GM12801 (cell line): ENCODE measurements at regions not wholly inside any gene's neighbourhood (a gene's known extent, or its start where the extent isn't known, plus 50 kb on each side); places are given as distances from the start of the nearest gene placed in this dataset.

Experiments used
- TF ChIP-seq, protein P1 (sequence below): IDR thresholded peaks from one replicate; pipeline ENCODE4 v1.5.1; 2011; ENCODE audit warnings: control low read depth; ENCODE audit not compliant: insufficient read length; ENCODE audit errors: extremely low read depth

GRCh38 chr12:88903333-88903732 is 323.1 kb upstream of the KITLG start:
- TF ChIP-seq, protein P1, sequence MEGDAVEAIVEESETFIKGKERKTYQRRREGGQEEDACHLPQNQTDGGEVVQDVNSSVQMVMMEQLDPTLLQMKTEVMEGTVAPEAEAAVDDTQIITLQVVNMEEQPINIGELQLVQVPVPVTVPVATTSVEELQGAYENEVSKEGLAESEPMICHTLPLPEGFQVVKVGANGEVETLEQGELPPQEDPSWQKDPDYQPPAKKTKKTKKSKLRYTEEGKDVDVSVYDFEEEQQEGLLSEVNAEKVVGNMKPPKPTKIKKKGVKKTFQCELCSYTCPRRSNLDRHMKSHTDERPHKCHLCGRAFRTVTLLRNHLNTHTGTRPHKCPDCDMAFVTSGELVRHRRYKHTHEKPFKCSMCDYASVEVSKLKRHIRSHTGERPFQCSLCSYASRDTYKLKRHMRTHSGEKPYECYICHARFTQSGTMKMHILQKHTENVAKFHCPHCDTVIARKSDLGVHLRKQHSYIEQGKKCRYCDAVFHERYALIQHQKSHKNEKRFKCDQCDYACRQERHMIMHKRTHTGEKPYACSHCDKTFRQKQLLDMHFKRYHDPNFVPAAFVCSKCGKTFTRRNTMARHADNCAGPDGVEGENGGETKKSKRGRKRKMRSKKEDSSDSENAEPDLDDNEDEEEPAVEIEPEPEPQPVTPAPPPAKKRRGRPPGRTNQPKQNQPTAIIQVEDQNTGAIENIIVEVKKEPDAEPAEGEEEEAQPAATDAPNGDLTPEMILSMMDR: no peak

DNA sequence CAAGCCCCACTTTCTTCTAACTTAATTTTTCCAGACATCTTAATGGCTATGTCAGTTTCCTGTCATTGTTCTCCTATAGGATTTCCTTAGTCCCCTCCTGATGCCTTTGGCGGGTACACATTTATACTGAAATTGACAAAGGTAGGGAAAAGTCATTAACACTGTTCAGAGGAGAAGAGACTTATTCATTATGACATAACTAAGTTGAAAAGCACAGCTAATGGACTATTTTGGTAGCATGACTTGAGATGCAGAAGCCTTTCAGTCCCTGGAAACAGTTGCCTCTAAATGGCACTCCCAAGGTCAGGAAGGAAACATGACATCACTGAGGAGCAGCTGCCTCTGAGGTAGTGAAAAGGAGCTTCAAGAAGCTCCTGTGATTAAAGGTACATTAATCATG is 317.5 kb upstream of the KITLG start:
- TF ChIP-seq, protein P1: no peak

DNA sequence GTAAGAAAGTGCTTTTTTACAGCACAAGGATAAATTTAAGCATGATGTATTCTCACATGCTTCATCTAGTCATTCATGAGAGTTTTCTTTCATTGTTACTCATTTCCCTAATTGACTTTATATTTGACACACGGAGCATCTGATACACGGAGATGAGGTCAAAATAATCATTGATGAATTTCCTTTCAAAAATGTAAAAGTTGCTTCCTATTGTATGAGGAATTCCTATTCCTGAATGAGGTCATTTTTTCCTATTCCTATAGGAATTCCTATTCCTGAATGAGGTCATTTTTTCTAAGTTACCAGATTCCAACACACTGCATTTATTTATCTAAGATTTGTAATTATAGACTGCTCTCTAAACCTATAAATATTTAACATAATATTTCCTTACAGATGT is 316.7 kb upstream of the KITLG start:
- TF ChIP-seq, protein P1: no peak

DNA sequence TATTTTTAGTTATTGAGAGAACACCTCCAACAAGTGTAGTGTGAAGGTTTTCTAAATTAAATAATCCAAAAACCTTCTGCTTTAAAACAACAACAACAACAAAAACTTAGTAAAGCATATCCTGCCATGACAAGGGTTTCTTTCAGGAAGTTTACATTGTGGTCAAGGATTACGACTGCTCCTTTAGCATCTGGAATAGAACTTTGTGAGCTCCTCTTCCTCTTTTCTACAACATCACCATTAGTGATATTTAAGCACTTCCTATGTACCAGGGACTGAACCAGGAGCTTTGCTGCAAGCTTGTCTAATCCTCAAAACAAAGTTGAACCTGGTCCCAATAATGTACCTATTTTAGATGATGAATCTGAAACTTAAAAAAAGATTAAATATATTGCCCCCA is 315.4 kb upstream of the KITLG start:
- TF ChIP-seq, protein P1: no peak

DNA sequence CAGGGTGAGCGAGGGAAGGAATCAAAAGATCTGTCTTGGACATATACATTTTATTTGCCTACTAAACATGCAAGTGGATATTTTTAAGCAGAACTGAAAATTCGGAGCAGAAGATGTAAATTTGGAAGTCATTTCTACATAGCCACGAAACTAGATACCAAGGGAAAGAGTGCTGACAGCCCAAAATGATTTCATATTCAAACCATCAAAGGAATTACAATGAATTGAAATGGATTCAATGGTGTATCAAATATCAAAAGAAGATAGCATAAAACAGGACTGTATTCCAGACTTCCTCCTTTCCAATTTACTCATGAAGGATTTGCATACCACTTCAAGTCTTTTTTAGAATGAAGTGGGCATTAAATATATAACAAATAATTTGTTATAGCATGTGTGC is 313.5 kb upstream of the KITLG start:
- TF ChIP-seq, protein P1: no peak

DNA sequence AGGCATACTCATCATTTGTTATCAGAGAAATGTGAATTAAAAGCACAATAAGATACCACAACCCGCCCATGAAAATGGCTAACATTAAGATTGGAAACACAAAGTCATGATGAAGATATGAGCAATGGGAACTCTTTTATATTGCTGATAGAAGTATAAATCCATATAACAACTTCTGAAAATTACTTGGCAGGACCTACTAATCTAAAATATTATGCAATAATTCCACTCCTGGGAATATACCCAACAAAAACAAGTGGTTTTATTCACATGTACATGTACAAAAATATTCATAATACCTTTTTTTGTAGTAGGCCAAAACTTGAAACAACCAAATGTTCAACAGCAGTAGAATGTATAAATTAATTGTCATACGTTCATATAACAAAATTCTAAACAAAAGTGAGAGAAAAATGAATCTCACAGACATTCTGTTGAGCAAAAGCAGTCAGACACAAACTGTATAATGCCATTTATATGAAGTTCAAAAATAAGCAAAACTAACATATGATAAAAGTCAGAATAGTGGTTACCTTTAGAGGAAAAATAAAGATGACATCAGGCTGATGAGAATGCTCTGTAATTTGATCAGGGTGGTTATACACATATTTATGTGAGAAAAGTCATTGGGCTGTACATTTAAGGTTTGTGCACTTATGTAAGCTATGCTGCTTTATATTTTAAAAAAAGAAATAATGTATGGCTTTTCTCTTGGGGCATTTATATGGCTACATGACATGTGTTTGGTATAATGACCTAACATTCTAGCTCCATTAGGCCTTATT is 309.2 kb upstream of the KITLG start:
- TF ChIP-seq, protein P1: no peak

DNA sequence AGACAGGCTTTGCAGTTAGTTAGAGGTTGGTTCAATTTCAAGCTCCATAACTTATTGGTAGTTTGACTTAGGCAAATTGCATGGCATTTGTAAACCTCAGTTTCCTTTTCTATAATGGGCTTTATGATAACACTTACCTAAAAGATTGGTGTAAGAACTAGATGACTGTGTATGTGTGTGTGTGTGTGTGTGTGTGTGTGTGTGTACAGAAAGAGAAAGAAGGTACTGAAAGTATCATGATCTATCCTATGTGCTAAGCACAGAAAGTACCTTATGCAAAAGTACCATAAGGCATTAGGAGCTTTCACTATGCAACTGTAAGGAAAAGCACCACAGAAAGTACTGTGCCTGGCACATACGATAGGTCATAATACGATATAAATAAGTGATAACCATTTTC is 304.3 kb upstream of the KITLG start:
- TF ChIP-seq, protein P1: no peak
